NCI-H526 treated with DMSO at 0.1 percent for 48 hours (cell line): ENCODE measurements at regions not wholly inside any gene's neighbourhood (a gene's known extent, or its start where the extent isn't known, plus 50 kb on each side); places are given as distances from the start of the nearest gene placed in this dataset.
"Not testable (repeated sequence)": the region's sequence is repeated elsewhere in the genome, so short reads cannot be mapped to it uniquely, and the experiment has no call there.

Experiments used
- DNase-seq: peaks from one replicate; lab custom pipeline; 2025; lab: John Stamatoyannopoulos, UW

DNA sequence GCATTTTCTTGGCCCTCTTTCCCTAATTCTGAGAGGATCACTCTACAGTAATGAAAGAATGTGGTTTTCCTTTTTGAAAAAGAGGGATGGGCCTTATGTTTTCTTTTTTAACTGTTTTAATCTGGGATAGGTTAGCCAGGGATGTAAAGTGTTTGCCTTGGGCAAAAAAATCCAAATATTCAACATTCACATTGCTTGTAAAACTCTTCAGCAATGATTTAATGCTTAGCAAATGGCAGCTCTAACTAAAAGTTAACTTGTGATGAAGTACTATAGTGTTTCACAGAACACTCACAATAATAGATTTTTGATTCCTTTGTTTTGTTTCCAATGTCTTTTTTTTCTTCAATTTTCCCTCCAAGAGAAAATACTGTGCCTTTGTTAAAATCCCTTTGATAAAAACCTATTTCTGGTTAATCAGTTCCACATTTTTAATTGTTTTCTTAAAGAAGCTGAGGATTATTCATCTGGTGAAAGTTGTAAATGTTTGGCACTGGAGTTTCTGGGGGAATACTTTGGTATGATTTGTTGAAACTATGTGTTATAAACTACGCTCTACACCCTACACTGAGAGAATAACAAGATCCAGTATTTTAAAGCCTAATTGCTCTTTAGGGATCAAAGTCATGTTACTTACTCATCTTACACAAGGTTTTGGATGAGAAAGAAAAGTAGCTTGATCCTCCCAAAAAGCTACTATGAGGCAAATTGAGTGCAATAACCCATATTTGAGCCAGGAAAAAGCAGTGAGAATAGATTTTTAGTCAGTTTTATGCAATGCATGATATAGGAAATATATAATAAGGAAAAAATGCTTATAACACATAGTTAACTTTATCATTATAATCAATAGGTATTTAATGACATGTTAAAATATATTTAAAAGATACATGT lies 335.8 kb downstream of the EPHA7 start:
- DNase-seq, result no peak

DNA sequence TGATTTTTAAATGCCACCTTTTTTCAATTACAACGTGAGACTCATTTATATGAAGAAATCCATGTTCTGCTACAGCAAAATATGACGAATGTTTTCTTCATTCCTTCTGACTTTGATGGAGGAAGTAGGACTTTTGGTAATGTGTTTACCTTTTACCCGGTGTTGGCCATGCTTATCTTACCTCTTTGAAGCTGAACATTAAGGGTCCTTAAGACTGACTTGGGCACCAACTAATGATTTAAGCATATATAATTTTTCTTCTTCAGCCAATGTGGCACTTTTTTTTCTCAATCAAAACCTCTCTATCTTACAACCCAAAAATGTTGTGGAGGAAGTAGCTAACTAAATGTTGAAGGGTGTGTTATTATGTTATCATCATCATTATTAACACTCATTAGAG lies 337.5 kb downstream of the EPHA7 start:
- no peak for DNase-seq

DNA sequence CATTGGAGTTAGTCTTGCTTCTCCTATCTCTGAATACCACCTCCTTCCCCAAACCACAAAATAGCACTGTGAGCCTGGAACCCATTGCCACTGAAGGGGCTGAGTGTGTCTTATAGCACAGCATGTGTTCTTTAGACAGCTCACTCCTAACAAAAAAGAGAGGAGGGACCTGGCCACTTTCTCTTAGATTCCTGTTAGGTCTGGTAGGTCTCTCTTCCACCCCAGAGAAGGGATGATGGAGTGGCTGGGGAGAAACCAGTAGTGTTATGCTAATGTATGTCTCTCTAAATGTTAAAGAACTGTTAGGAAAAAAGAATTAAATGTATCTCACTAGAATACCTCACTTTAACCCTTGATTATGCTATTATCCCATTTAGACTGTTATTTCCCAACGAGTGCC lies 340.3 kb downstream of the EPHA7 start:
- no peak for DNase-seq

DNA sequence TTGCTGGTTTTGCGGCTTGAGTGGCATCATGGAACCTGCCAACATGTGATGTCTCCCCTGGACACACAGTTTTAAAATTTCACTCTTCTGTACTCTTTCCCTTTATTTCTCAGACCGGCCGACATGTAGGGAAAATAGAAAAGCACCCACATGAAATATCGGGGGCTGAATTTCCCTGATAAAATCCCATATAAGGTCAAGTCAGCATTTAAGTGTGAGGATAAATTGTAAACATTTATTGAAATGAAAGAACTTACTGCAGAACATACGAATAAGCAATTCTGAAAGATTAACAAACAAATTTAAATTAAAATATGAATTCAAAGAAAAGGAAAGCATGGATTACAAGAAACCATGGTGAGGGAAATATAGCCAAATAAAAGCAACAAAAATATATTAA lies 345.5 kb downstream of the EPHA7 start:
- no peak for DNase-seq

DNA sequence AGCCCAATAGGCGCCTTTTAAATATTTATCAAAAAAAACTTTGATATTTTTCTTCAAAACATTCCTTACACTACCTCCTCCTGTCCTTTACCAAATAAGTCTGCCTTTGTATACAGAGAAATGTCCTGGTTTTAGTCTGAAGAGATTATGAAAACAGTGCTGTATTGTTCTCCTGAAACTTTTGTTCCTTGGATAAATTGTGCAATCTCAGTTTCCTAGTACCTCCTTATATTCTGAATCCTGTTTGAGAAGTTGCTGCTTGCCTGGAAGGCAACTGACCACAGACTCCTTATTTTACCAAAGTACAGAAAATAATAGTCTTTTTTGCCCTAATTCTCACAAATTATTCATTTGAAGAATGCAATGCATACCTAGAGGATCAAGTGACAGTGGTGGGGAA lies 349.5 kb downstream of the EPHA7 start:
- DNase-seq, result no peak

DNA sequence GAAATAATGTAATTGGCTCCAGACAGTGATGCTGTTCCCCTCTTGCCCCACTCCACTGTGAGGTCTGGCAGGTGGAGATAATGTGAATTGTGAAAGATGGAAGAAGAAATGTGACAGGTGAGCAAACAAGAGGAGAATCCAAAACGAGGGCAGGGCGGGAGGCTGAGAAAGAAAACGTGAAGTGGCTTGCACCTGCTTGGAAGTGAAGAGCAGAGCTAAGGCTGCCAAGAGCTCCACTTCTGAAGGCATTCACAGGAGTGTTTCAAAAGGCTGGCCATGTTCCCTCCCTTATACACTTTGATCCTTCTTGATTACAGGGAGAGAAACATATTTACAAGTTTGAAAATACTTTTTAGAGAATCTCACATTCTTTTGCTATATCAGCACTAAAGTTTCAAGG lies 359.4 kb downstream of the EPHA7 start:
- DNase-seq, result no peak

GRCh38 chr6:93057584-93057983 lies 361.8 kb downstream of the EPHA7 start:
- DNase-seq, result no peak

DNA sequence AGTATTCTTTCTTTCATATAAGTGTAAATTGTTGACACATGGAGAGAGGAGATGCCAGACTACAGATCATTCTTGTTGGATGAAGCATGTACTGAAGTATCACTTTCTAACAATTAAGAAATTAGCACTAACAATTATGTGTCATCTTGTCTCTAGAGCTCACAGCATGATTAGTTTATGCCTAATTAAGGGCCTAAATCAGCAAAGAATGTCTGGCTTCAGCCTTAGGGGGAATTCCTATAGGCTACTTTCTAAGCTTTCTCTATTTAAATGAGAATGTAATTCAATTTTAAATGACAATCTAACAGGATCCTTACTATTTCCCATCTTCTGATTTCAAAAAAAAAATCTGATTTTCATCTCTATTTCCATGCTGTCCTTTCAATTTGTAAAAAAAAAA lies 371.0 kb downstream of the EPHA7 start:
- DNase-seq, result no peak

DNA sequence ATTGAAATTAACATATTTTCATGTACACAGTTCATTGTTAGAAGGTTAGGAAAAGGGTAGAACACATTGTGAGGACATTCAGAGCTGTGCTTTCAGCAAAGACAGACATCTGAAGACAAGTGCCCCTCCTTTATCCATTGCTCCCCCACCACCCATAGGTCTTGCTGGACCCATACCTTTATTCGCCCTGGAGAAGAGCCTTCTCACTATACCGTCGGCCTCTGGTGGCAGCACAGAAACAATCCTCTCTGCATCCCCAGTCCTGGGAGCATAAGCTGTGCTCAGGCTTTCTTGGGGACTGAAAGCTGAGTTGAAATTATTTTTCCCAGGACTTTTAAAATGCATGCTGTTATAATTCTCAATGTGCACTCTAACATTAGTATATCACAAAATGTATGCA lies 372.3 kb downstream of the EPHA7 start:
- DNase-seq, result no peak

GRCh38 chr6:93045156-93045555 lies 374.2 kb downstream of the EPHA7 start:
- no peak for DNase-seq

DNA sequence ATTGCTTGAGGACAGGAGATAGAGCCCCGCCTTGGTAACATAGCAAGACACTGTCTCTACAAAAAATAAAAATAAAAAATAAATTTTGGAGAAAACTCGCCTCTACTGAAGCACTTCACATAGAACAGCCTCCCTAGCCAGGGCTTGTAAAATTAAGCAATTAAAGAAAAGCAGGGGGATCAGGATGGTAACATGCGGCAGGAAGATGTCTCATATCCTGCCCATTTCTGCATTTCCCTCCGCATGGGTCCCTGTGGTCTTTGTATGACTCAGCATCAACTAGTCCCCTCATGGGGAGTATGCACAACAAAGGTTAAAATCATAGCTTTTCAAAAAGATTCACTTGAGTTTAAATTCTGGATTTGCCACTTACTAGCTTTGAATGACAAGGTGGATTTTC lies 379.0 kb downstream of the EPHA7 start:
- no peak for DNase-seq

DNA sequence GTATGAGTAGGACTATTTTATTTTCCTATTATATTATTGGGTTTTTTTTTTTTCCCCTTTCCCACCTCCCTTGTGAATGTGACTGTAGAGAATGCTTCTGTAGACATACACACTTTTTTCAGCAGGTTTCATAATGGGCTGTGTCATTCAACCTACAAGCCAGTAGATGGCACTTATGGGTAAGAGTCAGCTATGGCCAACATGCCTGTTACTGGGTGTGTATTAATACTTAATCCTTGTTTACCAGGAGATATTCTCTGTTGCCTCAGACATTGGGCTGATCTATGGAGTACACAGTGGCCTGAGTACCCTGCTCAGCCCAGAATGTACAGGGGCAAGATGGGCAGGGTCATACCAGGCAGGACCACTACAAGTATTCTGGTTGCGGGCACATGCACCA lies 382.5 kb downstream of the EPHA7 start:
- DNase-seq, result no peak

- DNase-seq, result no peak
Observed at GRCh38 chr6:93035756-93036155, 383.6 kb downstream of the EPHA7 start.

DNA sequence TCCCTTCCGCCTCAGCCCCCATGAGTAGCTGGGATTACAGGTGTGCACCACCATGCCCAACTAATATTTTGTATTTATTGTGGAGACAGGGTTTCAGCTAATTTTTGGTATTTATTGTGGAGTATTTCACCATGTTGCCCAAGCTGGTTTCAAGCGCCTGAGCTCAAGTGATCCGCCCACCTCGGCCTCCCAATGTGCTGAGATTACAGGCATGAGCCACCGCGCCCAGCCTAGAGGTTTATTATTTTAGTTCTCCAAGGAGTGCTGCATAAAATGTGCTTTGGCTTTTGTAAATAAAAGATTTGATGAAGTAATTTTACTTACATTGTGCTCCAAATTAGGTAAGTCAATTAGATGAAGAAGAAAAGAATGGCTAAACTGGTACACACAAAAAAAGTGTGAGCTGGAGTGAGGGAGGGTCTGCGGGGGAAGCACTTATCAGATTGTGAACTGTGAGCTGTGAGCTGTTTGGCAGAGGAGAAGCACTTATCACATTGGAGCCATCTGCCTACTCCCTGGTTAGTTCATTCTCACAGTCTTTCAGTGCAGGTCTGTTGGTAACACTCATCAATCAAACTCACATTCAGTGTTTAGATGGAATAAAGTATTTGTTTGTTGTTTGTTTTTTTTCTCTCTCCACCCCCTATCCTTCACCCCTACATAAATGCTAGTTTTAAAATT lies 398.0 kb downstream of the EPHA7 start:
- no peak for DNase-seq

DNA sequence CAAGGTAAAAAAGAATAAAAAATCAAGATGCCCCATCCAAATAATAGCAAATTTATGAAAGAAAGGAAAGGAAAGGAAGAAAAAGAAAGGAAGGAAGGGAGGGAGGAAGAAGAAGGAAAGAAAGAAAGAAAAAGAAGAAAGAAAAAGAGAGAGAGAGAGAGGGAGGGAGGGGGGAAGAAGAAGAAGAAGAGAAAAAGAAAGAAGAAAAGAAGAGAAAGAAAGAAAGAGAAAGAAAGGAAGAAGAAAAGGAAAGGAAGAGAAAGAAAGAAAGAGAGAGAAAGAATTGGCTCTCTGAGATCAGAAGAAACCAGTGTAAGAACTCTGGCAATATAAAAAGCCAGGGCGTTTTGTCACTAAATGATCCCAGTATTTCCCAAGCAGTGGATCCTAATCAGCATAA lies 401.7 kb downstream of the EPHA7 start:
- no peak for DNase-seq

DNA sequence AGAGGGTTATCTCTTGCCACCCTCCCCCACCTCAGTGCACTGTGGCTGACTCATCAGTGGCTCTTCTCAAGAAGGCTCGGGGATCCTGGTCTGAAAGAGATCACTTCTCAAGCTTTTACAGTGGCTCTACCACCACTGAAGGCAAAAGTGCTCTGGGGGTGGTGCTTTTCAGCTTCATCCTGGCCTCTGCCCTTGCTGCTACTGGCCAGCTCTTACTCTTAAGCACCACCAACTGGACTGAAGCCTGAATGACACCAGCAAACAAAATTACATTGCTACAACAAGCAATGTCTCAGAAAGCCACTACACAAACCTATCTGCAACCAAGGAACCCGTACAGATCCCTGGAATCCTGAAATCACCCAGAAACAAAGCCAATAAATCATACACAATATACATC lies 402.1 kb downstream of the EPHA7 start:
- DNase-seq, result no peak

DNA sequence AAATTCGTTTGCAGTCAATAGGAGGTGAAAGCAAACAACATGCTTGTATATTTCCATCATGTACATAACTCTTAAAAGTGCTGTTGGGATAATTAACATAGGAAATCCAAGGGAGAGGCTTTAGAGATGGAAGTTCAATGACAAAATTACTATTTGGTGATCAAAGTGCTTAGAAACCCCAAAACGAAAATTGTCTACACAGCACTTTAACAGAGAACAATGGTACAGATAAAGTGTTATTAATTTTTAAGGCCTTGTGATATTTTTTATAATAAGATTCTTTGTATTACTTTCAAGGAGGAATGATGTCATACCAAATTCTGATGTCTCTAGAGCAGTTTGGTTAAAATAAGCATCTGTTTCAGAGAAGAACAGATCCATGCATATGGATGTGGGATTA lies 406.3 kb downstream of the EPHA7 start:
- DNase-seq, result no peak

GRCh38 chr6:93008375-93008774 lies 411.0 kb downstream of the EPHA7 start:
- no peak for DNase-seq

DNA sequence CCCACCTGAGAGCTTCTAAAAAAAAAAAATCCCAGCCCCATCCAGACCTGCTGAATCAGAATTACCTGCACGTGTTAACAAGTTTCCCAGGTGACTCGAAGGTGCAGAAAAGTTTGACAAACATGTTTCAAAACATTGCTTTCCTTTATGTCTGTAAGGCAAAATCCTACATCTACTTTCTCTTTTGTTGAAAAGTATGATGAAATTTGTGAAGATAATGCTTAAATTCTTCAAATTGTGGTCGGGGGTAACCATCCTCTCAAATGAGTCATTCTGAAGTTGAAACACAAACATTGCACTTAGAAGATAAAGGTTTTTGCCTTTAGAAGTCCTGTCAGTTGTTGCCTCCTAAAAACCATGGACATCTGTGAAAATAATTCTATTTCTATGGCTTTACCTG lies 429.7 kb downstream of the EPHA7 start:
- no peak for DNase-seq

DNA sequence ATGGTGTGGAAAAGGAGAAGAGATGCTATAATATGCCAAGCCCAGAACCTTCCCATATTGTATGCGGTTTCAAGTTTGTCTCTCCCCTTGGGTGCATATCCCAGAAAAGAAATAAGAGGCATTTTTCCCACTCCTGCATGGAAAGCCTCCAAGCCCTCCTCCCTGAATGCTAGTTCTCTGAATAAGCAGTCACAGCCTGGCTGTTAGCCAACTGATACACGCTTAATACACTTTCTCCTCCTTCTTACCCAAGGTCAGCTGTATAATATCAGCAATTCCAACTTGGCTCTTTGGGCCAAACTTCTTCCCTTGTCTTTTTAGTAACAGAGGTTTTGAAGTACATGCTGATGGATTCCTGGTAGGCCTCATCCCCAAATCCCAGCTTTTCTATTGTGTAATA lies 440.1 kb downstream of the EPHA7 start:
- no peak for DNase-seq

- no peak for DNase-seq
Observed at GRCh38 chr6:92977018-92977417, 442.3 kb downstream of the EPHA7 start.

DNA sequence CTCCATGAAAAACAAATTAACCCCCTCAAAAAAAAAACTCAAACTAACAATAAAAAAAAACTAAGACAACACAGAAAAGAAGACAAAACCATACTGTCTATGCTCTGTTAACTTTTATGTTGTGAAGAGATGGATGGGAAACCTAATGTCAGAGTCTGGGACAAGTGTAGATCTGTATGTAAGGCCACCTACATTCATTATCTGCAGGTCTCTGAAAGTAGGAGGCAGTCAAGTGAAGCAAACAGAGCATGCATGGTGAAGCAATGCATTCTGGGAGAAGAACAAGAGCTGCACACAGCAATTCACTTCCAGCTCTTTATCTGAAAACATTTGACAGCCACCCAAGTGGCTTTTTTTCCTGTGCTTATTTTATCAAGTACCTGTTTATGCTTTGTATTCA lies 452.0 kb downstream of the EPHA7 start:
- no peak for DNase-seq

GRCh38 chr6:92962846-92963245 lies 456.5 kb downstream of the EPHA7 start:
- DNase-seq, result no peak

- not testable (repeated sequence) for DNase-seq
Observed at GRCh38 chr6:92952111-92952510, 467.2 kb downstream of the EPHA7 start.
